ENCODE measurements at regions not wholly inside any gene's neighbourhood (a gene's known extent, or its start where the extent isn't known, plus 50 kb on each side); places are given as distances from the start of the nearest gene placed in this dataset.

- TF ChIP-seq TCF12 (IDR thresholded peaks at IDR 0.05; ENCODE audit: low read depth, low read length) (no peak), CEBPB (IDR thresholded peaks at IDR 0.05; ENCODE audit: low read depth, low read length) (peak; percentile 84), HDAC2 (IDR thresholded peaks at IDR 0.05; ENCODE audit: borderline replicate concordance in 1 of 2, low read depth in 2 of 2, low read length in 2 of 2) (no peak), SIX5 (IDR thresholded peaks at IDR 0.05; ENCODE audit: low read depth, low read length) (no peak), JUND (IDR thresholded peaks at IDR 0.05; ENCODE audit: low read length) (no peak)
- TF ChIP-seq, protein P1, sequence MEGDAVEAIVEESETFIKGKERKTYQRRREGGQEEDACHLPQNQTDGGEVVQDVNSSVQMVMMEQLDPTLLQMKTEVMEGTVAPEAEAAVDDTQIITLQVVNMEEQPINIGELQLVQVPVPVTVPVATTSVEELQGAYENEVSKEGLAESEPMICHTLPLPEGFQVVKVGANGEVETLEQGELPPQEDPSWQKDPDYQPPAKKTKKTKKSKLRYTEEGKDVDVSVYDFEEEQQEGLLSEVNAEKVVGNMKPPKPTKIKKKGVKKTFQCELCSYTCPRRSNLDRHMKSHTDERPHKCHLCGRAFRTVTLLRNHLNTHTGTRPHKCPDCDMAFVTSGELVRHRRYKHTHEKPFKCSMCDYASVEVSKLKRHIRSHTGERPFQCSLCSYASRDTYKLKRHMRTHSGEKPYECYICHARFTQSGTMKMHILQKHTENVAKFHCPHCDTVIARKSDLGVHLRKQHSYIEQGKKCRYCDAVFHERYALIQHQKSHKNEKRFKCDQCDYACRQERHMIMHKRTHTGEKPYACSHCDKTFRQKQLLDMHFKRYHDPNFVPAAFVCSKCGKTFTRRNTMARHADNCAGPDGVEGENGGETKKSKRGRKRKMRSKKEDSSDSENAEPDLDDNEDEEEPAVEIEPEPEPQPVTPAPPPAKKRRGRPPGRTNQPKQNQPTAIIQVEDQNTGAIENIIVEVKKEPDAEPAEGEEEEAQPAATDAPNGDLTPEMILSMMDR (IDR thresholded peaks at IDR 0.05; ENCODE audit: control extremely low read depth in 1 of 3, insufficient read depth in 1 of 3, low read depth in 1 of 3, low read length in 3 of 3): no peak
These were observed 146.5 kb upstream of the FERMT1 start for GRCh38 chr20:6269168-6269873.
